NB4 (cell line): ENCODE measurements at regions not wholly inside any gene's neighbourhood (a gene's known extent, or its start where the extent isn't known, plus 50 kb on each side); places are given as distances from the start of the nearest gene placed in this dataset.

Source experiments
- CTCF ChIP-seq: IDR thresholded peaks from one replicate; pipeline ENCODE4 v1.5.1; 2012; ENCODE audit warnings: low read depth, low read length
- MAX ChIP-seq: IDR thresholded peaks from 2 replicates; pipeline ENCODE4 v1.6.1; 2011; ENCODE audit warnings: low read depth, low read length
- POLR2A ChIP-seq: IDR thresholded peaks from 2 replicates; pipeline ENCODE4 v1.6.1; 2011; ENCODE audit warnings: mild to moderate bottlenecking; ENCODE audit not compliant: insufficient read length; ENCODE audit errors: extremely low read depth

- TF ChIP-seq POLR2A (no peak), CTCF (no peak), MAX (no peak)
Measured at GRCh38 chr1:193799948-193800690, 613.7 kb upstream of the B3GALT2 start.
